Stomach smooth muscle (tissue), 2 donors: ENCODE measurements at regions not wholly inside any gene's neighbourhood (a gene's known extent, or its start where the extent isn't known, plus 50 kb on each side); places are given as distances from the start of the nearest gene placed in this dataset.

ENCODE experiments used
- H3K27ac ChIP-seq: one replicate; pipeline ENCODE4 v1.7.0; 2013; ENCODE audit warnings: mild to moderate bottlenecking, low read length, inconsistent platforms
- H3K27me3 ChIP-seq, 2 donors: one replicate each; pipeline ENCODE4 v1.7.0; 2013; ENCODE audit warnings: low read length in 2 of 2; ENCODE audit not compliant: insufficient read depth in 2 of 2, control insufficient read depth in 1 of 2
- H3K36me3 ChIP-seq, 2 donors: one replicate each; pipeline ENCODE4 v1.7.0; 2013; ENCODE audit warnings: low read length in 2 of 2; ENCODE audit not compliant: control insufficient read depth in 2 of 2, insufficient read depth in 2 of 2
- H3K4me1 ChIP-seq: one replicate; pipeline ENCODE4 v1.7.0; 2013; ENCODE audit warnings: low read length; ENCODE audit not compliant: control insufficient read depth, insufficient read depth
- H3K4me3 ChIP-seq, 2 donors: one replicate each; pipeline ENCODE4 v1.7.0; 2013; ENCODE audit warnings: low read length in 2 of 2
- H3K9ac ChIP-seq, 2 donors: one replicate each; pipeline ENCODE4 v1.7.0; 2013; ENCODE audit warnings: low read length in 2 of 2, mild to moderate bottlenecking in 1 of 2
- H3K9me3 ChIP-seq, 2 donors: one replicate each; pipeline ENCODE4 v1.7.0; 2013; ENCODE audit warnings: low read length in 2 of 2; ENCODE audit not compliant: control insufficient read depth in 2 of 2
- donor health status: healthy.
- donor health status: Pancreatic carcinoma.

DNA sequence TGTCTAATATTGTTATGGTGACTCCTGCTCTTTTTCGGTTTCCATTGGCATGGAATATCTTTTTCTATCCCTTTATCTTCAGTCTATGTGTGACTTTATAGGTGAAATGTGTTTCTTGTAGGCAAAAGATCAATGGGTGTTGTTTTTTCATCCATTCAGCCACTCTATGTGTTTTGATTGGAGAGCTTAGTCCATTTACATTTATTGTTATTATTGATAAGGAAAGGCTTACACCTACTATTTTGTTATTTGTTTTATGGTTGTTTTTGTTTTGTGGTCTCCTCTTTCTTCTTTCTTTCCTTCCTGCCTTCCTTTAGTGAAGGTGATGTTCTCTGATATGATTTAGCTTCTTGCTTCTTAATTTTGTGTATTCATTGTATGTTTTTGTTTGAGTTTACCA lies 414.3 kb downstream of the ADRA2A start:
- Histone ChIP-seq H3K4me1 (no peaks in the 10 kb centered on the region), H3K27ac (no peak overlapping the region), H3K4me3 (no peak overlapping the region), H3K9ac (no peak overlapping the region), H3K9me3 (peaks cover 0 to 12% of the 10 kb centered on the region in 2 donors), H3K27me3 (no peaks in the 10 kb centered on the region), H3K36me3 (no peaks in the 10 kb centered on the region)

DNA sequence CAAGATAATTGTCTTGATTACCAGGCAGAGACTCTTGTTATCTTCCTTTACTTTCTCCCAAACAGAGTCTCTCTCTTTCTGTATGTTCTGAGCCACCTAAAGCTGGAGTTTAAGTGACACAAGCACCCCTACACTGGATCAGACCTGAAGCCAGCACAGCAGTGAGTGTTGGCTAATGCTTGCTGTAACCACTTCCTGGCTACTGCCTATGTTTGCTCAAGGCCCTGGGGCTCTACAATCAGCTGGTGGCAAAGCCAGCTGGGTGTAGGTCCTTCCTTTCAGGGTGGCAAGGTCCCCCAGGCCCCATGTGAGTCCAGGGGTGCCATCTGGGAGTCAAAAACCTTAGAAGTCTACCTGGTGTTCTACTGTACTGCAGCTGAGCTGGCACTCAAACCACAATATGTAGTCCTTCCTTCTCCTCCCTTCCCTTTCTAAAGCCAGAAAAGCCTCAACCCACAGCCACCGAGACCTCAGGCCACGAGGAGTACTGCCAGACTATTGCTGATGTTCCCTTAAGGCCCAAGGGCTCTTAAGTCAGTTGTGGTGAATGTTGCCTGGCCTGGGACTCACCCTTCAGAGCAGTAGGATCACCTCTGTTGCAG lies 416.3 kb downstream of the ADRA2A start:
- Histone ChIP-seq H3K27ac (no peak overlapping the region), H3K36me3 (no peaks in the 10 kb centered on the region), H3K4me3 (no peak overlapping the region), H3K27me3 (no peaks in the 10 kb centered on the region), H3K9me3 (peaks cover 0 to 12% of the 10 kb centered on the region in 2 donors), H3K9ac (no peak overlapping the region), H3K4me1 (no peaks in the 10 kb centered on the region)

DNA sequence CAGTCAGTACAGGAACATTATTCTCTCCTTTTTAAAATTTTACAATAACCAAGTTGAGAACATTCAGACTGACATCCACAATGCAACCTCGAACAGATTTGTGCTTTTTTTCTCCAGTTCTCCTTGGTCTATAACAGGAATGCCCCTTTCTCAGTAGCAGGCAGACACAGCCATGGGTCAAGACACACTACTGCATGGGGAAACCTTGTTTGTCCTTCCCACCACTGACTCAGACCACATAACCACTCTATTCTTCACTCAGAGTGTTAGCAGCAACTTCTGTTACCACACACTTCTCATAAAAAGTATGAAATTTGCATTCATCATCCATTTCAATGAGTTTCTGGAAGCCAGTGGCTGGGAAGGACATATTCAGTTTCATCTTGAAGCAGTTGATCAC lies 421.7 kb downstream of the ADRA2A start:
- Histone ChIP-seq H3K4me1 (no peaks in the 10 kb centered on the region), H3K9me3 (peaks cover 0 to 2% of the 10 kb centered on the region in 2 donors), H3K27me3 (no peaks in the 10 kb centered on the region), H3K36me3 (no peaks in the 10 kb centered on the region), H3K27ac (no peak overlapping the region), H3K4me3 (no peak overlapping the region), H3K9ac (no peak overlapping the region)

DNA sequence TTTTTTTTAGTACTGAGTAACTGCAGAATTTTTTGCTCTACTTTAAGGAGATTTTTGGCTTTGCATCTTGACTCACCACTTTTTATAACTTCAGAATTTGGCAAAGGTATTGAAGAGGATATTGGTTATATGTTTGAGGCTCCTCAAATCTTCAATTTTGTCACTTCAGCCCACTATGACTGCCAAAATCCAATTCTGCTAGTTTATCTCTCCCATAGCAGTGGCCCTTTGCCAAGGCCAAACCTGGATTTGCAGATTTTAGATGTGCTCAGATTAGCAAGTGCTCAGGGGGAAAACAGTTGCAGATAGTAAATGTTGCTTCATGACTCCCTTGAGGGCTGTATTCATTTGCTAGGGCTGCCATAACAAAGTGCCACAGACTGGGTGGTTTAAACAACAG lies 427.5 kb downstream of the ADRA2A start:
- Histone ChIP-seq H3K9ac (no peak overlapping the region), H3K4me1 (no peaks in the 10 kb centered on the region), H3K9me3 (no peaks in the 10 kb centered on the region), H3K4me3 (no peak overlapping the region), H3K27ac (no peak overlapping the region), H3K27me3 (no peaks in the 10 kb centered on the region), H3K36me3 (no peaks in the 10 kb centered on the region)

DNA sequence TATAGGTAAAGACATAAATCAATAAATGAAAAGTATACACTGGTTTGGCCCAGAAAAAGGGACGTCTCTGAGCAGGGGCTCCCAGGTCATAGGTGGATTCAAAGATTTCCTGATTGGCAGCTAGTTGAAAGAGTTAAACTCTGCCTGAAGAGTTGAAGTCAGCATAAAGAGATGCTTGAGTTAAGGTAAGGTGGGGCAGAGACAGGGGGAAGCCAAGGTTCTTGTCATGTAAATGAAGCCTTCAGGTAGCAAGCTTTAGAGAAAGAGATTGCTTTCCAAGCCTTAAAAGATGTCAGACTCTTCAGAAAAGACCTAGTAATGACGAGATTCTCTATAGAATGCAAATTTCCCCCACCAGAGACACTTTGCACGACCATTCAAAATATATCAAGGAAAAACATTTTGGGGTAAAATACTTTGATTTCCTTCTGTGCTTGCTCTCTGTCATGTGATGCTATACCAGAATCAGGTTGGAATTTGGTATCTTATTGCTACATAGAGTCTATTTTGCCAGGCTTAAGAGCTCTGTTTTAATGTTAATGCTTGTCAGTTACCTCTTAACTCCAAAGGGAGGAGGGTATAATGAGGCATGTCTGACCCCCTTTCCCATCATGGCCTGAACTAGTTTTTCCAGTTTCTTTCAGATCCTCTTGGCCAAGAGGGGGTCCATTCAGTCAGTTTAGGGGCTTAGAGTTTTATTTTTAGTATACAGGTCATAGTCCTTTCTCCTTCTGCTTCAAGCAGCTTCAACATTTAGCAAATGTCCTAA lies 429.6 kb downstream of the ADRA2A start:
- no peaks in the 10 kb centered on the region for H3K27me3 ChIP-seq
- no peaks in the 10 kb centered on the region for H3K4me1 ChIP-seq
- no peaks in the 10 kb centered on the region for H3K36me3 ChIP-seq
- H3K9me3 ChIP-seq = no peaks in the 10 kb centered on the region
- no peak overlapping the region for H3K9ac ChIP-seq
- no peak overlapping the region for H3K4me3 ChIP-seq
- H3K27ac ChIP-seq = no peak overlapping the region

DNA sequence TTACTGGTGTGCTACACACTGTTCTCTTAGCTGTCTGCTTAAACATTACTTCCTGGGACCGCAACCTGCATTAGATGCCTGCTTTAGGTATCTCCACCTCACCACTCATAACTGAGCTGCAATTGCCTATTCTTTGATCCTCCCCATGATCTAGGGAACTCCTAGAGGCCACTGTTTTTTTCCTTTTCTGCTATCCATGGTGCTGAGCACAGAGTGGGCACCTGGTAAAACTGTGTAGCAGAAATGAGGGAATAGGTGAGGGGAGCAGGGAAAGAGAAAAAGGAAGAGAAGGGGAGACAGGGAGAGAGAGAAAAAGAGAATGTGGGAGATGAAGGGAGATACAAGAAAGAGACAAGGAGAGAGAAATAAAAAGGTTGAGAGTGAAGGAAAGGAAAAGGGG lies 434.9 kb downstream of the ADRA2A start:
- Histone ChIP-seq H3K4me3 (no peak overlapping the region), H3K9ac (no peak overlapping the region), H3K27ac (no peak overlapping the region), H3K27me3 (peaks cover 0 to 4% of the 10 kb centered on the region in 2 donors), H3K36me3 (no peaks in the 10 kb centered on the region), H3K9me3 (no peaks in the 10 kb centered on the region), H3K4me1 (no peaks in the 10 kb centered on the region)

DNA sequence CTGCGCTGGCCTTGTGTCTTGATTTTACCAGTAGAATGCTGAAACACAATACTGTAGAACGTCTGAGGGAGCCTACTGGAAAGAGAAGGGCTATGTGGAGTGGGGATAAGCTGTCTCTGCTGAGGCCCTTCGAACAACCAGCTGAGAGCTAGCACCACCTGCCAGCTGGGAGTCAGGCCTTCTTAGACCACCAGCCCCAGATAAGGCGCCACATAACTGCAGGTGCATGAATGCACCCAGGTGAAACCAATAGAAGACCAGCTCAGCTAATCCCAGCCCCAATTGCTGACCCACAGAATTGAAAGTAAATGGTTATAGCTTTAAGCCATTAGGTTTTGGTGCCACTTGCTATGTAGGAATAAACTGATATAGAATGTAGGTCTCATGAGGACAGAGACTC lies 438.4 kb downstream of the ADRA2A start:
- no peaks in the 10 kb centered on the region for H3K4me1 ChIP-seq
- no peaks in the 10 kb centered on the region for H3K36me3 ChIP-seq
- H3K9ac ChIP-seq = no peak overlapping the region
- H3K27me3 ChIP-seq = peaks cover 0 to 4% of the 10 kb centered on the region in 2 donors
- no peak overlapping the region for H3K27ac ChIP-seq
- no peak overlapping the region for H3K4me3 ChIP-seq
- no peaks in the 10 kb centered on the region for H3K9me3 ChIP-seq

DNA sequence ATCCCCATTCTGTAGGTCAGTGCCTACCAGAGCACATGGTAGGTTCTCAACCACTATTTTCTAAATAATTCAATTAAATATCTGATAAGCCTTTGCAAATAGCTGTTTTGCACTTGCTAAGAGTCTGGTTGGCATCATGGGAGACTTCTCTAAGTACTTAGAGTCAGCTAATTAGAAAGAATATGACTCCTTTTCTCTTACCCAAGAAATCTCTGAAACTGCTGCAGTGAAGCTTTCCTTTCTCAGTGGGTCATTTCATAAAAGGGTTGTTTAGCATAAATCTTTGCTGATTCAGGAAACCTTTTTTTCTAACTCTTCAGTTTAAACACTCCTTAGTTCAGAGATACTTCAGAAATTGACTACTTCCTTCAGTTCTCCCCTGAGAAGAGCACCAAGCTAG lies 438.9 kb downstream of the ADRA2A start:
- Histone ChIP-seq H3K9me3 (no peaks in the 10 kb centered on the region), H3K4me3 (no peak overlapping the region), H3K4me1 (no peaks in the 10 kb centered on the region), H3K27ac (no peak overlapping the region), H3K9ac (no peak overlapping the region), H3K36me3 (no peaks in the 10 kb centered on the region), H3K27me3 (peaks cover 0 to 4% of the 10 kb centered on the region in 2 donors)

DNA sequence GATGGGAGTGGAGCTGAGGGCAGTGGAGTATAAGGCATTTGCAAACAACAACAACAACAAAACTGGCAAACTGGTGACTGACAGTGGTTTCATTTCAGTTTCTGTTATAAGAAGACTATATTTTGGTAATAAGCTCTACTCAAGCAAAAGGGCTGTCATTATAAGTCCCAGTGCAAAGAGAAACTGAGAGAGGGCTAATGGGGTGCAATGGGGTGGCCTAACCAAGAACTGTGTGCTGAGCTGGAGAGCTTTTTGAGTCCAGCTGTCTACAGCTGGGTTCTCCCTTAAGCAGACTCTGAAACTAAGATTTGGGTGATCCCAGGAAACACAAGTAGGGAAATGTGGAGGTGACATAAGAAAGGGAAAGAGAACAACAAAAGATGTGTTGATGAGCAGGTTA lies 439.3 kb downstream of the ADRA2A start:
- Histone ChIP-seq H3K27ac (no peak overlapping the region), H3K27me3 (peaks cover 0 to 4% of the 10 kb centered on the region in 2 donors), H3K9me3 (no peaks in the 10 kb centered on the region), H3K36me3 (no peaks in the 10 kb centered on the region), H3K9ac (no peak overlapping the region), H3K4me3 (no peak overlapping the region), H3K4me1 (no peaks in the 10 kb centered on the region)

DNA sequence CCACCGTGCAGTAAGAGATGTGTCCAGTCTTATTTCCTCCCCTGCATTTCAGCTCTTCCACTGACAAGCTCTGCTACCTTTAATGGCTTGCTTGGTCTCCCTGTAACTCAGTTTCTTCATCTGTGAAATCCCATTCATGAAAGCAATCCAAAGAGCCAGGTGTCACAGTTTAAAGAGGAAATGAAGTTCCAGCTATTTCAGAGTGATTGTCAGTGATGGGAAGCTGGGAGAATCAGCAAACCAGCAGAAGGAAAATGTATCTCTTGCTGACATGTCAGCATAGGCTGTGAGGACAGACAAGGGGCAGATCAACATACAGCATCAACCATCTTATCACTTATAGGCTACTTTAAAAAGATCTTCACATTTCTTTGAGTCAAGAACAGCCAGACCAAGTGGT lies 445.3 kb downstream of the ADRA2A start:
- Histone ChIP-seq H3K36me3 (no peaks in the 10 kb centered on the region), H3K9me3 (no peaks in the 10 kb centered on the region), H3K4me3 (no peak overlapping the region), H3K27ac (no peak overlapping the region), H3K4me1 (no peaks in the 10 kb centered on the region), H3K9ac (no peak overlapping the region), H3K27me3 (no peaks in the 10 kb centered on the region)

DNA sequence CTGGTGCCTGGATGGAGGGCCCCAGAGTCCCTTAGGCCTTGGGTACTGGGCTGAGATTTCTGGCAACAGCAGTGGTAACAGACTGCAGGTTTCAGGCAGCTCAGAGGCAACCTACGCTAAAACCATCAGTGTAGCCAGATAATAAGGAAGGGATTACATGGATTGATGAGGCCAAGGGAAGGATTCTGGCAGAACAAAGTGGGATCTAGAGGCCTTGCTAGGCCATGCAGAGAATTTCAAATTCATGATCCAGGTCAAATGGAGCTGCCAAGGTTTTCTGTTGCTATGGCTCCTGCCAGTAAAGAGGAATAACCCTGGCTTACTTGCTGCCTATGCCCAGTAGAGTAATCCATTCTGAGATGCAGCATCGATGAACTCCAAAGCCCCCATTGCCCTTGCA lies 445.7 kb downstream of the ADRA2A start:
- Histone ChIP-seq H3K9me3 (no peaks in the 10 kb centered on the region), H3K27ac (no peak overlapping the region), H3K4me3 (no peak overlapping the region), H3K9ac (no peak overlapping the region), H3K27me3 (no peaks in the 10 kb centered on the region), H3K4me1 (no peaks in the 10 kb centered on the region), H3K36me3 (no peaks in the 10 kb centered on the region)
